BLaER1 (cell line): ENCODE measurements at regions not wholly inside any gene's neighbourhood (a gene's known extent, or its start where the extent isn't known, plus 50 kb on each side); places are given as distances from the start of the nearest gene placed in this dataset.

Source experiments
- H3K27ac ChIP-seq: shearing (Covaris generic); formaldehyde crosslinking; 2 replicates; pipeline ENCODE4 v1.8.1; 2022
- H3K27me3 ChIP-seq: shearing (Covaris generic); formaldehyde crosslinking; 2 replicates; pipeline ENCODE4 v1.8.1; 2022
- H3K36me3 ChIP-seq: shearing (Covaris generic); formaldehyde crosslinking; 2 replicates; pipeline ENCODE4 v1.8.1; 2022
- H3K4me1 ChIP-seq: shearing (Covaris generic); formaldehyde crosslinking; 2 replicates; pipeline ENCODE4 v1.8.1; 2022
- H3K4me2 ChIP-seq: shearing (Covaris generic); formaldehyde crosslinking; 2 replicates; pipeline ENCODE4 v1.8.1; 2022
- H3K4me3 ChIP-seq: shearing (Covaris generic); formaldehyde crosslinking; 2 replicates; pipeline ENCODE4 v1.8.1; 2022
- H3K9ac ChIP-seq: shearing (Covaris generic); formaldehyde crosslinking; 2 replicates; pipeline ENCODE4 v1.8.1; 2022
- H3K9me3 ChIP-seq: shearing (Covaris generic); formaldehyde crosslinking; 2 replicates; pipeline ENCODE4 v1.8.1; 2022
- H4K20me1 ChIP-seq: shearing (Covaris generic); formaldehyde crosslinking; 2 replicates; pipeline ENCODE4 v1.8.1; 2022
- Cebpa-rat ChIP-seq: shearing (Covaris generic); IDR thresholded peaks from 2 replicates; pipeline ENCODE4 v1.8.1; 2022

DNA sequence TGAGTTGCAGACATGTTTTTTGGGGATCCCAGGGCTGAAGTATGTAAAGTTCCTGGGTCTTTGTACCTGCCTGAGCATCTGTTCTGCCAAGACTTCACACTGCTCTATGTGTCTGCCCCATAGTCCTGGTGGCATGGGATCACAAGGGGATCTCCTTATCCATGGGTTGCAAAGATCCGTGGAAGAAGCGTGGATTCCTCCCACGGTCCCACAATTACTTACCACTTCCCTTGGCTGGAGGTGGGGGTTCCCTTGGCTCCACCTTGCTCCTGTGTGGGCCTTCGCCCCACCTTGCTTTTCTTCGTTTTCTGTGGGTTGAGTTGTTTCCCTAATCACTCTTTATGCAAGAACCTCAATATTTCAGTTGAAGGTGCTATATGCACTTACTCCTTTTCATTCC lies 157.4 kb upstream of the CHORDC1 start:
- Histone ChIP-seq H3K4me2 (no peak overlapping the region), H3K4me3 (no peak overlapping the region), H4K20me1 (no peaks in the 10 kb centered on the region), H3K27ac (no peak overlapping the region), H3K36me3 (no peaks in the 10 kb centered on the region), H3K9ac (no peak overlapping the region), H3K9me3 (no peaks in the 10 kb centered on the region), H3K27me3 (no peaks in the 10 kb centered on the region), H3K4me1 (no peaks in the 10 kb centered on the region)
- TF ChIP-seq Cebpa-rat = no peak

DNA sequence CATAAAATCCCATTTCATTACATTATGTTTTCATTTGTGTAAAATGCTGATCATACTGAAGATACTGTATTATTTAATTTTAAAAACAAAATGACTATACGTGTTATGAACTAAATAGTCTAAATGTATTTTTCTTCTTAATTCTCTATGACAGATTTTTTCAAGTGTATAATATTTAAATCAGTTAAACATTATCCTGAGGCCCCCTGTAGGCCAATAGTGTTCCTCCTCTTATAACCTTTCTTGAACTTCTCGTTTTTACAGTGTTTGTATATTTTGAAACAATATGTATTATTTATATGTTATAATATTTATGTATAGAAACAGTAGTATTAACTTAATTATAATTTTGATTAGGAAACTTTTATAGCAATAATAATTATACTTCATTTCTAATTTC lies 151.1 kb upstream of the CHORDC1 start:
- Histone ChIP-seq H3K4me3 (no peak overlapping the region), H4K20me1 (no peaks in the 10 kb centered on the region), H3K4me2 (no peak overlapping the region), H3K9me3 (no peaks in the 10 kb centered on the region), H3K27ac (no peak overlapping the region), H3K4me1 (no peaks in the 10 kb centered on the region), H3K27me3 (no peaks in the 10 kb centered on the region), H3K9ac (no peak overlapping the region), H3K36me3 (no peaks in the 10 kb centered on the region)
- TF ChIP-seq Cebpa-rat = no peak

DNA sequence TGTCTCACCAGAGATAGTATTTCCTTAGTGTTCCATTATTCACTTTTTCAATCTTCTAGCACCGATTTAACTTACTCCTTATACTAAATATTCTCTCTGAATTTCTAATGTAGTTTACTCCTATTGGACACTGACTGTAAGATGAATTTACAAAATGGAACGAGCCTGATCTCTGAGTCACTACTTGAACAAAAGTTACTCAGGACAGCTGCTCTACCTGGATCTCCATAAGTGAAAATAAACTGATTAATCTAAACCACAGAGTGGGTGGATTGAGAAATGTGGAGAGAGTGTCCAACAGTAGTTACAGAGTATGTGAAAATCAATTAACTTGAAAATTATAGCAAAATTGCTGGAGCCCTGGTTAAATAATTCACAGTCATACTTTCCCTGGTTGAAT lies 141.7 kb upstream of the CHORDC1 start:
- Histone ChIP-seq H3K4me1 (no peaks in the 10 kb centered on the region), H3K9me3 (no peaks in the 10 kb centered on the region), H3K27ac (no peak overlapping the region), H3K27me3 (no peaks in the 10 kb centered on the region), H3K36me3 (no peaks in the 10 kb centered on the region), H3K4me3 (no peak overlapping the region), H3K9ac (no peak overlapping the region), H3K4me2 (no peak overlapping the region), H4K20me1 (no peaks in the 10 kb centered on the region)
- TF ChIP-seq Cebpa-rat = no peak

DNA sequence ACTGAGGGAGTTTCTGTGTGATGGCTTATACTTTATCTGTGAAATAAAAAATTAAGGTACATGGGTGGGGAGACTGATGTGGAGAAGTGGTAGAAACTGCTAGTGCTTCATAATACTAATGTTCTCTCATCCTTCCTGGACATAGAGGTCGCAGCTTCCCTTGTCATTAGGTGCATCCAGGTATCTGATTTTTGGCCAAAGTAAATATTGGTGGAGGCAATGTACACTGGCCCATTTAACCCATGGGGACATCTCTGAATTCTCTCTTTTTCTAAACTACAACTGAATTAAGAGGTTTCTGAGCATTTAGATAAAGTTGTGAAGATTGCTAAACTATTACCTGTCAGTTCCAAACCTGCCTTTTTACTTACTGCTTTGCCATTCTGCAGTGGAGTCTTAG lies 140.9 kb upstream of the CHORDC1 start:
- Histone ChIP-seq H3K36me3 (no peaks in the 10 kb centered on the region), H3K27ac (no peak overlapping the region), H3K4me1 (no peaks in the 10 kb centered on the region), H3K4me2 (no peak overlapping the region), H4K20me1 (no peaks in the 10 kb centered on the region), H3K27me3 (no peaks in the 10 kb centered on the region), H3K9ac (no peak overlapping the region), H3K4me3 (no peak overlapping the region), H3K9me3 (no peaks in the 10 kb centered on the region)
- no peak for TF ChIP-seq Cebpa-rat

DNA sequence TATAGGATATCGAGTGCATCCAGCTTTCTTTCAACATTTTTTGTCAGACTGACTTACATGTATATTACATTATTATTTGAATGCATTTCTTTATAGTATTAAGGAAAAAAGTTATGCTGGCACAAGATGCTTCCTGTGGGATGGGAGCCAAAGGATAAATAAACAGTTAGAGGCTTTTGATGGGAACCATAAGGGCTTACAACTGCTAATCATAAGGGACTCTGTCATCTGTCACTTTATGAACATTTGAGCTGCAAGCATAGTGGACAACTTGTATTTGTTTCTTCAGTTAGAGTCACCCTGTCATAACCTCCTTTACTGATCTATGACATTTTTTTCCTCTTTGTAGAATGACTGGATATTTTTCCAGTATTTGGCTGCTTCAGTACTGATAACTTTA lies 132.4 kb upstream of the CHORDC1 start:
- Histone ChIP-seq H3K4me2 (no peak overlapping the region), H4K20me1 (no peaks in the 10 kb centered on the region), H3K27ac (no peak overlapping the region), H3K4me3 (no peak overlapping the region), H3K9me3 (no peaks in the 10 kb centered on the region), H3K27me3 (no peaks in the 10 kb centered on the region; the same call in 1 of the 2 replicates), H3K9ac (no peak overlapping the region), H3K36me3 (no peaks in the 10 kb centered on the region), H3K4me1 (no peaks in the 10 kb centered on the region)
- TF ChIP-seq Cebpa-rat = no peak

DNA sequence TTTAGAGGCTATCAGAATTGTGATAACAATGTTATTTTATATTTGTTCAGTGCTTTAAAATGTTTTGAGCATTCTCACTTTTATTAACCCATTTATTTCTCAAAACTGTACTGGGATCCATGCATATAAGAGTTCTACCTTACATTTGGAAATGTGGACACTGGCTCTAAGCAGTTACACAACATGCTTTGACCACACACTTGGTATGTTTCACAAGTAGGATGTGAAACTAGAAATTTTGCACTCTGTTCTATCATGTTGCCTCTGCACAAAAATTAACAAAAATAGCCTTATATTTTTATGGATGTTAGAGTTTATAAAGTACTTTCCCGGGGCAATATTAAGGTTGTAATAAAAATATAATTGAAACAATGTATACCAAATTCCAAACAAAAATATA lies 126.9 kb upstream of the CHORDC1 start:
- H3K27ac ChIP-seq = no peak overlapping the region
- no peaks in the 10 kb centered on the region; the same call in 1 of the 2 replicates for H3K27me3 ChIP-seq
- no peak overlapping the region for H3K9ac ChIP-seq
- no peak overlapping the region for H3K4me3 ChIP-seq
- H4K20me1 ChIP-seq = no peaks in the 10 kb centered on the region
- no peak for TF ChIP-seq Cebpa-rat
- no peaks in the 10 kb centered on the region for H3K36me3 ChIP-seq
- H3K9me3 ChIP-seq = no peaks in the 10 kb centered on the region
- no peaks in the 10 kb centered on the region for H3K4me1 ChIP-seq
- H3K4me2 ChIP-seq = no peak overlapping the region

DNA sequence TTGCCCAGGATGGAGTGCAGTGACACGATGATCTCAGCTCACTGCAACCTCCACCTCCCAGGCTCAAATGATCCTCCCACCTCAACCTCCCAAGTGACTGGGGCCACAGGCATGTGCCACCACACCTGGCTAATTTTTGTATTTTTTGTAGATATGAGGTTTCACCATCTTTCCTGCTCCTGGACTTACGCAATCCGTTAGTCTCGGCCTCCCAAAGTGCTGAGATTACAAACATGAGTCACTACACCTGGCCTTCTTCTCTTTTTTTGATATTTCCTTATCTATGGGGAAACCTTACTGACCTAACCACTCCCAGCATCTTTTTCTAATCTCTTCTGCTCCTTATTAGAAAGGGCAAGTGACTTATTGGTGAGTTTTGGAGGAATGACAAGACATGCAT lies 121.7 kb upstream of the CHORDC1 start:
- Histone ChIP-seq H4K20me1 (no peaks in the 10 kb centered on the region), H3K27ac (no peak overlapping the region), H3K4me2 (no peak overlapping the region), H3K4me1 (no peaks in the 10 kb centered on the region), H3K27me3 (no peaks in the 10 kb centered on the region), H3K9ac (no peak overlapping the region), H3K4me3 (no peak overlapping the region), H3K9me3 (no peaks in the 10 kb centered on the region), H3K36me3 (no peaks in the 10 kb centered on the region)
- no peak for TF ChIP-seq Cebpa-rat

DNA sequence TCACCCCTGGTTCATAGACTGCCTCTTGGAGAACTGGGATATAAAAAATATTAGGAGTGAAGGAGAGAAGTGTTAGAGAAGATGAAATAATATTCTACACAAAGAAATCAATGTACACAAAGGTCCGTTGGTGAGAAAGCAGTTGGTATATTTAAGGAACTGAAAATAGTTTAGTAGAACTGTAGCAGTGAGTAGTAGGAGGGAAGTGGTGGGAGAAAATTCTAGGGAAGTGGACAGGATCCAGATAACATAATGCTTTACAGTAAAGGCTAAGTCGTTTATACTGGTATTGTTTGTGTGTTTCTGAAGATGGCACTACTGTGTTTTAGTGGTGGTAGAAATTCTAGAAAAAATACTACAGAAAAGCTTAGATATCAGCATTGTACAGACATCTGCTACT lies 120.8 kb upstream of the CHORDC1 start:
- Histone ChIP-seq H4K20me1 (no peaks in the 10 kb centered on the region), H3K9me3 (no peaks in the 10 kb centered on the region), H3K4me1 (no peaks in the 10 kb centered on the region), H3K36me3 (no peaks in the 10 kb centered on the region), H3K27ac (no peak overlapping the region), H3K4me2 (no peak overlapping the region), H3K27me3 (no peaks in the 10 kb centered on the region), H3K9ac (no peak overlapping the region), H3K4me3 (no peak overlapping the region)
- TF ChIP-seq Cebpa-rat = no peak

DNA sequence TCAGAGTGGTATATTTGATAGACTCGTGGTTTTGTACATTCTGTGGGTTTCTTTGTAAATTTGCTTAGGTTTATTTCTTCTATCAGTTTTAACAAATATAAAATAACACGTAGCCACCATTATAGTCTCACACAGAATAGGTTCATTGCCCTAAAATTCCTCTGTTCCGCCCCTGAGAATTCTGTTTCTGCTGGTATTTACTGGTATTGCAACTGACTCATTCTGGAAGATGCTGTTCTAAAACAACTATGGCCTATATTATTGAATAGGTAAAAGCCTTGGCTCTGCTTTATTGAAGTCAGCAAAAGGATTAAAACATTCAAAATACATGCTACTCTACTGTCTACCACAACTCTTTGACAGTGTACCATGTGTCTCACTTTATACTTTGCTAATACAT lies 119.1 kb upstream of the CHORDC1 start:
- Histone ChIP-seq H3K27me3 (no peaks in the 10 kb centered on the region), H3K36me3 (no peaks in the 10 kb centered on the region), H3K9ac (no peak overlapping the region), H3K4me3 (no peak overlapping the region), H3K27ac (no peak overlapping the region), H4K20me1 (no peaks in the 10 kb centered on the region), H3K4me1 (no peaks in the 10 kb centered on the region), H3K9me3 (no peaks in the 10 kb centered on the region), H3K4me2 (no peak overlapping the region)
- no peak for TF ChIP-seq Cebpa-rat

DNA sequence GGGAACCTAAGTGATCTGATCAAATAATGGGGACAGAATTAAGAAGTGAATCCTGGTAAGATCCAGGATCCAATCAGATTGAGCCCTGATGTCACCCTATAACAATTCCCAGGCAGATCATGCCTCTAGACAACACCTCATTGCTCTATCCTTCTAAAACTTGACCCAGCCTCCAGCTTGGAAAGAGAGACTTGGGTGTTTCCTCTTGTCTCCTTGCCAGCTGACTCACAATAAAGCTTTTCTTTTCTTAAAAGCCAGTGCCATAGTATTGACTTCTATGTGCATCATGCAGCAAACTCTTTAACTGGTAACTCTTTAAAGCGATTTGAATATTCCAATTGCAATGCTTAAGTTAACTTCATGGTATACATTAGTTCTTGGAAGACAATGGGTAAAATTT lies 109.6 kb upstream of the CHORDC1 start:
- Histone ChIP-seq H3K9ac (no peak overlapping the region), H3K4me3 (no peak overlapping the region), H3K9me3 (no peaks in the 10 kb centered on the region), H3K27ac (no peak overlapping the region), H3K4me2 (no peak overlapping the region), H4K20me1 (no peaks in the 10 kb centered on the region), H3K4me1 (no peaks in the 10 kb centered on the region), H3K27me3 (no peaks in the 10 kb centered on the region), H3K36me3 (no peaks in the 10 kb centered on the region)
- no peak for TF ChIP-seq Cebpa-rat

DNA sequence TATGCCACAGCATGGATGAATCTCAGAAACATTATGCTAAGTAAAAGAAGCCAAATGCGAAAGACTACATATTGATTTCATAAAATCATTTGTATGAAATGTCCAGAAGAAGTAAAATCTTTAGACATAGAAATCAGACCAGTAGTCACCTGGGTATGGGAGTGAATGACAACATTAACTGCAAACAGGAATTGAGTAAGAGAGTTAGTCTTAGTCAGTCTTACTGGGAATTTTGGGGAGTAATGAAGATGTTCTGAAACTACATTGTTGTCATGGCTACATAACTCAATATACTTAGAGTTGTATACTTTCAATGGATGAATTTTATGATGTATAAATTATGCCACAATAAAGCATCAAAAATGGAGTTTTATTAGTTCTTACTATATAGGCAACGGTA lies 107.8 kb upstream of the CHORDC1 start:
- Histone ChIP-seq H3K36me3 (no peaks in the 10 kb centered on the region), H3K4me3 (no peak overlapping the region), H4K20me1 (no peaks in the 10 kb centered on the region), H3K27me3 (no peaks in the 10 kb centered on the region), H3K4me1 (no peaks in the 10 kb centered on the region), H3K9me3 (no peaks in the 10 kb centered on the region), H3K9ac (no peak overlapping the region), H3K4me2 (no peak overlapping the region), H3K27ac (no peak overlapping the region)
- no peak for TF ChIP-seq Cebpa-rat
